ENCODE measurements at regions not wholly inside any gene's neighbourhood (a gene's known extent, or its start where the extent isn't known, plus 50 kb on each side); places are given as distances from the start of the nearest gene placed in this dataset.
"Not testable (repeated sequence)": the region's sequence is repeated elsewhere in the genome, so short reads cannot be mapped to it uniquely, and the experiment has no call there.

DNA sequence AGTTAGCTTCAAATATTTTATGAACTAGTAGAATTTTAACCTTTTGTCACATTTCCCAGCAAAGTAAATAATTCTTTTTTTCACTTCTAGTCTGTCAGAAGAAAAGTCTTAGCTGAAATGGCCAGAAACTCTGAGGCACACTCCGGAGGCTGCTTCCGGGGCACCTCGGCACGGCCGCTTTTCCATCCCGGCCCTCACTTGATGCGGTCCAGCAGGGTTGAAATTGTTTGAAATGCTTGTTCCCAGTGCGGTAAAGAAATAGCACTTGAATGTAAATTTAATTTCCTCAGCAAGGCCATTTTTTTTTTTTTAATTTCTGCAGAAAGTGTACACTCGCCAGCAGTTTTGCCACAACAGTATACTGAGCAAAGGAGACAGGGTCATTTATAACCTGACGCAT, 154.7 kb upstream of the FAM20C start:
- TF ChIP-seq, protein P1, sequence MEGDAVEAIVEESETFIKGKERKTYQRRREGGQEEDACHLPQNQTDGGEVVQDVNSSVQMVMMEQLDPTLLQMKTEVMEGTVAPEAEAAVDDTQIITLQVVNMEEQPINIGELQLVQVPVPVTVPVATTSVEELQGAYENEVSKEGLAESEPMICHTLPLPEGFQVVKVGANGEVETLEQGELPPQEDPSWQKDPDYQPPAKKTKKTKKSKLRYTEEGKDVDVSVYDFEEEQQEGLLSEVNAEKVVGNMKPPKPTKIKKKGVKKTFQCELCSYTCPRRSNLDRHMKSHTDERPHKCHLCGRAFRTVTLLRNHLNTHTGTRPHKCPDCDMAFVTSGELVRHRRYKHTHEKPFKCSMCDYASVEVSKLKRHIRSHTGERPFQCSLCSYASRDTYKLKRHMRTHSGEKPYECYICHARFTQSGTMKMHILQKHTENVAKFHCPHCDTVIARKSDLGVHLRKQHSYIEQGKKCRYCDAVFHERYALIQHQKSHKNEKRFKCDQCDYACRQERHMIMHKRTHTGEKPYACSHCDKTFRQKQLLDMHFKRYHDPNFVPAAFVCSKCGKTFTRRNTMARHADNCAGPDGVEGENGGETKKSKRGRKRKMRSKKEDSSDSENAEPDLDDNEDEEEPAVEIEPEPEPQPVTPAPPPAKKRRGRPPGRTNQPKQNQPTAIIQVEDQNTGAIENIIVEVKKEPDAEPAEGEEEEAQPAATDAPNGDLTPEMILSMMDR (IDR thresholded peaks at IDR 0.05): not testable (repeated sequence)
- not testable (repeated sequence) for TF ChIP-seq POLR2A (IDR thresholded peaks at IDR 0.05)
